ENCODE measurements at regions not wholly inside any gene's neighbourhood (a gene's known extent, or its start where the extent isn't known, plus 50 kb on each side); places are given as distances from the start of the nearest gene placed in this dataset.
A peak's percentile ranks its signal among the peaks of the same experiment; 100 is the strongest.

DNA sequence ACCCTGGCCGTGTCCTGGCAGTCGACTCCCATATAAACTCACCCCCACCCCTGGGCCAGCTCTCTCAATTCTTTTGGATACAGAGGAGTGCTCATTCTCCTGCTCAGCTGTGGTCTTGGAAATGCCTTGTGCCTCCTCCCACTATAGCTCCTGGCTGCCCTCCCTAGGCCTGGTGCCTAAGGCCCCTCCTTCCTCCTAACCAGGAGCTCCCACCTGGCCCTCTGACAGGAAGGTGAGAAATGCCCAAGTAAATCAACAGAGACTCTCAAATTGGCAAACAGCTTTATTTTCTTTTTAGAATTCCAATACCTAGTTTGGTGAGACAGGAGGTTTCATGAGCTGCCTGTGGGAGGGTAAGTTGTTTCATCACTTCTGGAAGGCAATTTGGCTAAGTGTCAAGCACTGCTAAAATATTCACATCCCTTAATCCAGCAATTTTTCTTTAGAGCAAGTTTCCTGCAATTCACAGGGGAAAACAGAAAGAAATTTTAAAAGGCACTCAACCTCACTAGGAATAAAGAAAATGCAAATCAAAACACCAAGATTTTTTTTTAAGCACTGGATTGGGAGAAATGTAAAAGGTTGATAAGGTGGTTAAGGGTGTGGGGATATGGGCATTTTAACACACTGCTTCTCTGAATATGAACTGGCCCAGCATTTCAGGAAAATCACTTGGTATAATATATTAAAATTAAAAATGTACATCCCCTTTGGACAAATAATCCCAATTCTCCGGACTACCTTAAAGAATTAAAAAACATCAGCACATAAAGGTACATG is 209.7 kb upstream of the ARHGAP20 start:
- peaks cover 6% of the 10 kb centered on the region for H3K4me1 Mint-ChIP-seq
- H3K9me3 Mint-ChIP-seq = peaks cover 0 to 7% of the 10 kb centered on the region in 2 donors
- no peaks in the 10 kb centered on the region for H3K27me3 Mint-ChIP-seq
- ATAC-seq = no peak
- no peak overlapping the region for H3K27ac Mint-ChIP-seq
- H3K4me3 Mint-ChIP-seq = no peak overlapping the region
- no peak for DNase-seq

GRCh38 chr11:110919241-110919922 is 207.1 kb upstream of the ARHGAP20 start:
- DNase-seq (no peak), ATAC-seq (no peak)
- Mint-ChIP-seq H3K4me1 (peaks cover 6% of the 10 kb centered on the region), H3K9me3 (peaks cover 0 to 7% of the 10 kb centered on the region in 2 donors), H3K4me3 (no peak overlapping the region), H3K27me3 (no peaks in the 10 kb centered on the region), H3K27ac (no peak overlapping the region)

- Mint-ChIP-seq H3K4me3 (no peak overlapping the region), H3K27me3 (no peaks in the 10 kb centered on the region), H3K27ac (peak overlapping the region; percentile 80 to 81), H3K4me1 (peaks cover 6% of the 10 kb centered on the region), H3K9me3 (peaks cover 0 to 7% of the 10 kb centered on the region in 2 donors)
- DNase-seq (no peak), ATAC-seq (no peak)
These were observed 206.1 kb upstream of the ARHGAP20 start for GRCh38 chr11:110918351-110918750.

DNA sequence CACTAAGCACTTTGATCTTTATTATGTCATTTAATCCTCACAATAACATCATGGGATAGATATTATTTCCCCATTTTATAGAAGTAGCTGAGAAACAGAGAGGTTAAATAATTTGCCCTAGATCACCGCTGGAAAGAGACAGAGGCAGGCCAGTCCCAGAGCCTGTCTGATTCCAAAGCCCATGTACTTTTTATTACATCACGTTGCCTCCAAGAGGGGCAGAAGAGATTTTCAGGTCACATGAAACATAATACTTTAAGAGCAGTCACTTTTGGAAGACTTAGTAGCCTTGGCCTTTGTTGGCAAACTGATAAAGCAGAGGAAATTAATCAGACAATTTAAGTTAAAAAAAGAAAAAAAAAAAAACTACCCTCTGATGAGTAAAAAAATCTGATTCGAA is 200.2 kb upstream of the ARHGAP20 start:
- Mint-ChIP-seq H3K4me1 (peaks cover 15% of the 10 kb centered on the region), H3K4me3 (no peak overlapping the region), H3K9me3 (peaks cover 0 to 3% of the 10 kb centered on the region in 2 donors), H3K27ac (no peak overlapping the region), H3K27me3 (no peaks in the 10 kb centered on the region)
- ATAC-seq = no peak
- no peak for DNase-seq

GRCh38 chr11:110910384-110910783 is 198.1 kb upstream of the ARHGAP20 start:
- H3K9me3 Mint-ChIP-seq = peaks cover 0 to 14% of the 10 kb centered on the region in 2 donors
- peaks cover 20% of the 10 kb centered on the region for H3K4me1 Mint-ChIP-seq
- DNase-seq = no peak
- no peaks in the 10 kb centered on the region for H3K27me3 Mint-ChIP-seq
- no peak overlapping the region for H3K27ac Mint-ChIP-seq
- no peak overlapping the region for H3K4me3 Mint-ChIP-seq
- no peak for ATAC-seq

- Mint-ChIP-seq H3K4me3 (no peak overlapping the region), H3K27ac (peak overlapping the region in 1 of 2 donors; percentile 6), H3K27me3 (no peaks in the 10 kb centered on the region), H3K4me1 (peaks cover 20% of the 10 kb centered on the region), H3K9me3 (peaks cover 0 to 14% of the 10 kb centered on the region in 2 donors)
- DNase-seq (no peak), ATAC-seq (no peak)
These were observed 197.1 kb upstream of the ARHGAP20 start for GRCh38 chr11:110909336-110909735.

GRCh38 chr11:110908401-110909105 is 196.3 kb upstream of the ARHGAP20 start:
- Mint-ChIP-seq H3K27ac (no peak overlapping the region), H3K9me3 (peaks cover 0 to 14% of the 10 kb centered on the region in 2 donors), H3K4me3 (no peak overlapping the region), H3K4me1 (peaks cover 20% of the 10 kb centered on the region), H3K27me3 (no peaks in the 10 kb centered on the region)
- ATAC-seq = peak; percentile 39
- DNase-seq = no peak

DNA sequence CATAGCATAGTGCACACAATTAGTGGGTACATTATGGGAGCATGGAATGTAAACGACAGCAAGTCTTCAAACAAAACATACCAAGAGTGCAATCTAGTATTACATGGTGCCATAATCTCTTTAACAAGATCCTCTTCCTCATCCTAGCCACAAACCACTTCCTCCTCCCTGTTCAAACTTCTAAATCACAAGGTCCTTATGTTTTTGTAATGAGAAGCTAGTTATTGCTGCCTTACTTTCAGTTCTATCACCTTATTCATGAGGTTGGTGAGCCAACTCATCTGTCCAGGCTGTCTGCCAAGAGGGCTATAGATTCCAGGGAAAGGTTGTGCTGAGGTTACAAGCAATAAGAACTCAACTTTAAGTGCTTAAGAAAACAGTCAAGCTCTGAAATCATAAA is 195.4 kb upstream of the ARHGAP20 start:
- H3K4me3 Mint-ChIP-seq = no peak overlapping the region
- H3K27ac Mint-ChIP-seq = peak overlapping the region in 1 of 2 donors; percentile 23
- H3K9me3 Mint-ChIP-seq = peaks cover 0 to 14% of the 10 kb centered on the region in 2 donors
- H3K4me1 Mint-ChIP-seq = peaks cover 20% of the 10 kb centered on the region
- ATAC-seq (peak; percentile 72), DNase-seq (no peak)
- H3K27me3 Mint-ChIP-seq = no peaks in the 10 kb centered on the region

GRCh38 chr11:110903830-110904229 is 191.6 kb upstream of the ARHGAP20 start:
- H3K27me3 Mint-ChIP-seq = no peaks in the 10 kb centered on the region

DNA sequence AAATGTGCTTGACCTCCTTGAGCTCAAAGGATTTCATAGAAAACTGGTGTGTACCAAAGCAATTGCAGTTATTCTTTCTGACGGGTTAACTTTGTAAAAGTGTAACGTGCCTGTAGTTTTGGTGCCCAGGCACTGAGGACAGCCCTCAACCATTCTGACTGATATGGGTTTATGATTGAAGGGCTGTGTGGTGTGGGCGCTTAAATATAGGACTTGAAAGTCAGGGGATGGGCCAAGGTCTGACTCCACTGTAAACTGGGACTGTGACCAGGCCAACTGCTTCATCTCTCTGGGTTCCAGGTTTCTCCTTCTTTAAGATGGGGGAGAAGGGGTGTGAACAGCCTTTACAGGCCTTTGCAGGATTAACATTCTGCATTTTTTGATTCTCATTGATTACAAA is 191.1 kb upstream of the ARHGAP20 start:
- H3K27ac Mint-ChIP-seq = no peak overlapping the region
- no peaks in the 10 kb centered on the region for H3K27me3 Mint-ChIP-seq
- DNase-seq = no peak
- H3K9me3 Mint-ChIP-seq = peaks cover 0 to 14% of the 10 kb centered on the region in 2 donors
- peaks cover 14% of the 10 kb centered on the region for H3K4me1 Mint-ChIP-seq
- ATAC-seq = no peak
- no peak overlapping the region for H3K4me3 Mint-ChIP-seq

More at GRCh38 chr11:110903830-110904229, 191.6 kb upstream of the ARHGAP20 start:
- H3K9me3 Mint-ChIP-seq = peaks cover 0 to 14% of the 10 kb centered on the region in 2 donors
- no peak overlapping the region for H3K27ac Mint-ChIP-seq
- ATAC-seq = no peak
- DNase-seq = no peak
- no peak overlapping the region for H3K4me3 Mint-ChIP-seq
- H3K4me1 Mint-ChIP-seq = peaks cover 18% of the 10 kb centered on the region

DNA sequence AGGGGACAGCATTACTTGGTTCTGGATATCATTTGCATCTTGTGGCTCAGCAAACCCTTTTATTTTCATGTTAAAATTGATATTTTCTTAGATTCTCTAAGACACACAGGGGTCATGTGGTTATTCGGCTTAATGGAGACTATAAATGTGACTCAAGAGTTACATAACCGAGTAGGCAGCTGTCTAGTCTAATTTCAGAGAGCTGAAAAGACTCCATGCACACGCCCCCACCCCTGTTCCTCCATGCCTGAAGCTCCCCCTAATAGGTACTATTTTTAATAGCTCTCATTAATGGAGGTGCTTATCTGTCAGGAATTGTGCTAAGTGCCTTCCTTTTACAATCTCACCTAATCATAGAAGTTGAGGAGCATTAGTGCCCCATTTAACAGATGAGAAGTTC is 189.2 kb upstream of the ARHGAP20 start:
- Mint-ChIP-seq H3K4me1 (no peaks in the 10 kb centered on the region), H3K4me3 (no peak overlapping the region), H3K9me3 (peaks cover 3 to 6% of the 10 kb centered on the region in 2 donors), H3K27me3 (no peaks in the 10 kb centered on the region), H3K27ac (no peak overlapping the region)
- DNase-seq (no peak), ATAC-seq (no peak)

DNA sequence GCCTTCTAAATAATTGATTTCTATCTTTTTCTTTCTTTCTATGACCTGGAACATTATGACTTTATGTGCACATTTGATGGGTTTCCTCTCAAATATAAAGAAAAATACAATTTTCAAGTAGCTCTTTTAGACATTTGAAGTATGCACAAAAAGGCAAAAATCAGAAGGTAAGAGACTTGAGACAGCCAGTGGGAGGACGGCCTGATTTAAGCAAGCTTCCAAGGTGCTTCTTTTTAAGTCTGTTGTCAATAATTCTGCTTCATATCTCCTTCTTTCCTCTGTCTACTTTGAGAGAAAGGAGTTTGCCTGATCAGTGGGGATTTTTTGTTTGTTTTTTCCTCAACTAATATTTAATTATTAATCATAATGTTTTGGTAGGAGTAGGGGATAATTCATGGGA is 188.2 kb upstream of the ARHGAP20 start:
- no peak overlapping the region for H3K27ac Mint-ChIP-seq
- H3K4me1 Mint-ChIP-seq = no peaks in the 10 kb centered on the region
- no peak overlapping the region for H3K4me3 Mint-ChIP-seq
- DNase-seq (no peak), ATAC-seq (no peak)
- peaks cover 0 to 4% of the 10 kb centered on the region in 2 donors for H3K9me3 Mint-ChIP-seq
- no peaks in the 10 kb centered on the region for H3K27me3 Mint-ChIP-seq

- Mint-ChIP-seq H3K27me3 (no peaks in the 10 kb centered on the region), H3K9me3 (peaks cover 0 to 4% of the 10 kb centered on the region in 2 donors), H3K4me3 (no peak overlapping the region), H3K4me1 (no peaks in the 10 kb centered on the region), H3K27ac (no peak overlapping the region)
- ATAC-seq (no peak), DNase-seq (no peak)
These were observed 184.8 kb upstream of the ARHGAP20 start for GRCh38 chr11:110897035-110897434.

DNA sequence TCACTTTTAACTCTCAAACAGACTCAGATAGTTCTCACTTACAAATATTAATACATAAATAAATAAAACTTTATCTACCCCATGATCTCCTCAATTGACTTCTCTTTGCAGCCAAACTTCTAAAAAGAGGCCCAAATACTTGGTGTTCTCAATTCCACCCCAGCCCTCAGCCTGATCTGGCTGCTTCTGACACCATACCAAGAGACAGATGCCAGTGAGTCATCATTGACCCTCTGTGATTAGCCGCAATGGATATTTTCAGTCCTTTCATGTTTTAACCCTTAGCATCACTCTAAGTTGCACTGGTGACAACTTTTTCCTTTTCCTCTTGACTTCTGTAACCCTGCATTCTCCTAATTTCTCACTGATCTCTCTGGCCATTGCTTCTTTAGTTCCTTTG is 184.1 kb upstream of the ARHGAP20 start:
- Mint-ChIP-seq H3K27me3 (no peaks in the 10 kb centered on the region), H3K9me3 (peaks cover 0 to 4% of the 10 kb centered on the region in 2 donors), H3K4me1 (no peaks in the 10 kb centered on the region), H3K4me3 (no peak overlapping the region), H3K27ac (no peak overlapping the region)
- DNase-seq (no peak), ATAC-seq (no peak)

- no peak overlapping the region for H3K4me3 Mint-ChIP-seq
- no peak for DNase-seq
- no peaks in the 10 kb centered on the region for H3K4me1 Mint-ChIP-seq
- no peak for ATAC-seq
- peaks cover 0 to 4% of the 10 kb centered on the region in 2 donors for H3K9me3 Mint-ChIP-seq
- H3K27me3 Mint-ChIP-seq = no peaks in the 10 kb centered on the region
- H3K27ac Mint-ChIP-seq = no peak overlapping the region
These were observed 182.0 kb upstream of the ARHGAP20 start for GRCh38 chr11:110894224-110894623.

Measured in stimulated activated naive CD8-positive, alpha-beta T cell treated with anti-CD3 and anti-CD28 coated beads, Interleukin-15, amount 100 ng/mL, for 72 hours (primary cell).